H1 (cell line): ENCODE measurements at regions not wholly inside any gene's neighbourhood (a gene's known extent, or its start where the extent isn't known, plus 50 kb on each side); places are given as distances from the start of the nearest gene placed in this dataset.

Source experiments
- CTCF ChIA-PET: fragments of 300-600 bp; sonication (Branson Sonifier 250); formaldehyde crosslinking; loops from one replicate; lab custom pipeline; 2021; ENCODE audit not compliant: partially characterized antibody; lab: Charles Lee
- POLR2A ChIA-PET: fragments of 300-600 bp; sonication (Branson Sonifier 250); formaldehyde crosslinking; loops from one replicate; lab custom pipeline; 2021; ENCODE audit warnings: inconsistent platforms; ENCODE audit not compliant: partially characterized antibody; lab: Charles Lee
- DNase-seq, 2 experiments: peaks; one replicate each; pipeline versions ENCODE4 v3.0.0 to v3.0.0-alpha.2; 2010 to 2022; ENCODE audit warnings: low spot score in 2 of 2, low read depth in 1 of 2, mixed read lengths in 1 of 2
- FAIRE-seq: peaks from 2 replicates; lab custom pipeline; 2011; peaks lifted over from hg19 to GRCh38; lab: Jason Lieb, UNC
- H2AFZ ChIP-seq: 2 replicates; pipeline ENCODE4 v1.8.1; 2012; ENCODE audit warnings: low read length, inconsistent platforms
- H2AK5ac ChIP-seq: 2 replicates; pipeline ENCODE4 v1.6.1; 2013; ENCODE audit warnings: low read depth, low read length
- H2BK120ac ChIP-seq: replicated peaks from 2 replicates; pipeline ENCODE3; 2013; ENCODE audit warnings: low read depth, low read length, inconsistent platforms
- H2BK12ac ChIP-seq: 2 replicates; pipeline ENCODE4 v1.6.1; 2013; ENCODE audit warnings: low read depth, low read length
- H2BK15ac ChIP-seq: 2 replicates; pipeline ENCODE4 v1.6.1; 2013; ENCODE audit warnings: low read length
- H2BK20ac ChIP-seq: 2 replicates; pipeline ENCODE4 v1.6.1; 2013; ENCODE audit warnings: low read length
- H2BK5ac ChIP-seq: 2 replicates; pipeline ENCODE4 v1.6.1; 2013; ENCODE audit warnings: low read depth, low read length
- H3K14ac ChIP-seq: 2 replicates; pipeline ENCODE4 v1.6.1; 2013; ENCODE audit warnings: inconsistent platforms; ENCODE audit not compliant: insufficient read length
- H3K18ac ChIP-seq: 2 replicates; pipeline ENCODE4 v1.6.1; 2013; ENCODE audit warnings: low read length; ENCODE audit errors: extremely low read depth
- H3K23ac ChIP-seq: 2 replicates; pipeline ENCODE4 v1.6.1; 2013; ENCODE audit warnings: inconsistent platforms; ENCODE audit not compliant: insufficient read length
- H3K23me2 ChIP-seq: 2 replicates; pipeline ENCODE4 v1.6.1; 2013; ENCODE audit warnings: low read depth, low read length
- H3K27ac ChIP-seq: 2 replicates; pipeline ENCODE4 v1.6.1; 2011; ENCODE audit warnings: low read depth, low read length, inconsistent platforms
- H3K27me3 ChIP-seq, 4 experiments: replicated peaks in 1 of 4; 1 replicate in 1 of 4; 2 replicates in 3 of 4; pipeline versions ENCODE4 v1.6.1 to v1.8.1; 2011 to 2013; ENCODE audit warnings: low read length in 3 of 4, mild to moderate bottlenecking in 3 of 4, inconsistent platforms in 2 of 4, mixed read lengths in 2 of 4, moderate library complexity in 1 of 4; ENCODE audit not compliant: control insufficient read depth in 3 of 4, insufficient read depth in 3 of 4; ENCODE audit errors: extremely low read depth in 1 of 4
- H3K36me3 ChIP-seq, 4 experiments: 2 replicates each; pipeline versions ENCODE4 v1.6.1 to v1.8.1; 2011 to 2013; ENCODE audit warnings: mild to moderate bottlenecking in 4 of 4, low read length in 3 of 4, moderate library complexity in 2 of 4, control low read depth in 1 of 4, inconsistent platforms in 1 of 4; ENCODE audit not compliant: insufficient read depth in 4 of 4, control insufficient read depth in 2 of 4
- H3K4ac ChIP-seq: replicated peaks from 2 replicates; pipeline ENCODE3; 2013; ENCODE audit warnings: low read length, low read depth, mixed read lengths, inconsistent platforms; ENCODE audit not compliant: insufficient read length
- H3K4me1 ChIP-seq, 4 experiments: replicated peaks in 1 of 4; 1 replicate in 1 of 4; 2 replicates in 3 of 4; pipeline versions ENCODE4 v1.6.1 to v1.8.1; 2011 to 2013; ENCODE audit warnings: low read length in 3 of 4, inconsistent platforms in 2 of 4, mixed read lengths in 1 of 4; ENCODE audit not compliant: insufficient read depth in 4 of 4, control insufficient read depth in 3 of 4
- H3K4me2 ChIP-seq, 2 experiments: 2 replicates each; pipeline versions ENCODE4 v1.6.1 to v1.8.1; 2011 to 2013; ENCODE audit warnings: low read depth in 2 of 2, low read length in 2 of 2, control low read depth in 1 of 2, inconsistent platforms in 1 of 2, mild to moderate bottlenecking in 1 of 2; ENCODE audit not compliant: insufficient read depth in 1 of 2
- H3K4me3 ChIP-seq, 4 experiments: fragments of 200-600, 300-600 bp in 1 of 4; sonication (generic), shearing (Covaris generic), sonication (Bioruptor Twin) in 1 of 4; 2 replicates each; pipeline versions ENCODE4 v1.5.1 to v1.8.1; 2011 to 2016; ENCODE audit warnings: low read length in 4 of 4, low read depth in 3 of 4, control low read depth in 2 of 4, inconsistent platforms in 2 of 4, mild to moderate bottlenecking in 2 of 4, mixed read lengths in 1 of 4, moderate library complexity in 1 of 4; ENCODE audit not compliant: insufficient read depth in 2 of 4; ENCODE audit errors: extremely low read depth in 1 of 4
- H3K56ac ChIP-seq: replicated peaks from 2 replicates; pipeline ENCODE3; 2013; ENCODE audit warnings: low read depth, mild to moderate bottlenecking, mixed read lengths, low read length, inconsistent platforms; ENCODE audit not compliant: insufficient read length
- H3K79me1 ChIP-seq: 2 replicates; pipeline ENCODE4 v1.6.1; 2013; ENCODE audit warnings: low read depth, low read length, control low read depth
- H3K79me2 ChIP-seq, 2 experiments: 2 replicates each; pipeline versions ENCODE4 v1.6.1 to v1.8.1; 2012 to 2013; ENCODE audit warnings: low read length in 2 of 2, mild to moderate bottlenecking in 2 of 2, inconsistent platforms in 1 of 2; ENCODE audit not compliant: insufficient read depth in 2 of 2, control insufficient read depth in 1 of 2
- H3K9ac ChIP-seq, 4 experiments: replicated peaks in 1 of 4; 1 replicate in 1 of 4; 2 replicates in 3 of 4; pipeline versions ENCODE4 v1.6.1 to v1.8.1; 2011 to 2013; ENCODE audit warnings: low read depth in 3 of 4, low read length in 3 of 4, control low read depth in 2 of 4, mild to moderate bottlenecking in 2 of 4, moderate library complexity in 2 of 4, inconsistent platforms in 1 of 4; ENCODE audit errors: extremely low read depth in 1 of 4
- H3K9me3 ChIP-seq, 2 experiments: 2 replicates each; pipeline versions ENCODE4 v1.6.1 to v1.8.1; 2012 to 2013; ENCODE audit warnings: mild to moderate bottlenecking in 2 of 2, moderate library complexity in 2 of 2, control low read depth in 1 of 2, inconsistent platforms in 1 of 2, low read depth in 1 of 2, low read length in 1 of 2, mixed read lengths in 1 of 2; ENCODE audit not compliant: insufficient read depth in 2 of 2
- H4K20me1 ChIP-seq, 2 experiments: replicated peaks in 1 of 2; 2 replicates each; pipeline versions ENCODE3 to v1.8.1; 2011 to 2013; ENCODE audit warnings: inconsistent platforms in 2 of 2, low read length in 2 of 2, mild to moderate bottlenecking in 1 of 2; ENCODE audit not compliant: insufficient read depth in 2 of 2, control insufficient read depth in 1 of 2
- H4K5ac ChIP-seq: 2 replicates; pipeline ENCODE4 v1.6.1; 2013; ENCODE audit warnings: low read length, low read depth, mixed read lengths, inconsistent platforms; ENCODE audit not compliant: insufficient read length
- H4K8ac ChIP-seq: 2 replicates; pipeline ENCODE4 v1.8.0; 2013; ENCODE audit warnings: mild to moderate bottlenecking, moderate library complexity, low read length, inconsistent platforms; ENCODE audit not compliant: insufficient read depth; ENCODE audit errors: extremely low read depth
- H4K91ac ChIP-seq: replicated peaks from 2 replicates; pipeline ENCODE3; 2013; ENCODE audit warnings: low read length, mixed read lengths, inconsistent platforms; ENCODE audit not compliant: insufficient read length
- BCL11A ChIP-seq, 2 experiments: IDR thresholded peaks; one replicate each; pipeline ENCODE4 v1.6.1; 2011; ENCODE audit warnings: low read depth in 2 of 2, low read length in 2 of 2, mild to moderate bottlenecking in 2 of 2
- E2F6 ChIP-seq: IDR thresholded peaks from 2 replicates; pipeline ENCODE4 v1.6.1; 2012; ENCODE audit warnings: inconsistent platforms
- HDAC2 ChIP-seq, 2 experiments: fragments of 300-600 bp in 1 of 2; sonication (generic) in 1 of 2; IDR thresholded peaks; 2 replicates each; pipeline ENCODE4 v1.6.1; 2011 to 2012; ENCODE audit warnings: low read depth in 2 of 2, low read length in 2 of 2, mild to moderate bottlenecking in 2 of 2, moderate library complexity in 2 of 2, borderline replicate concordance in 1 of 2, inconsistent platforms in 1 of 2
- SUZ12 ChIP-seq: fragments of 200-600 bp; sonication (generic); IDR thresholded peaks from 2 replicates; pipeline ENCODE4 v1.6.1; 2012; ENCODE audit warnings: mild to moderate bottlenecking, inconsistent platforms, low read length, moderate library complexity, mixed read lengths
- YY1 ChIP-seq: IDR thresholded peaks from 2 replicates; pipeline ENCODE4 v1.6.1; 2011; ENCODE audit warnings: low read depth, mild to moderate bottlenecking, low read length
- ZNF274 ChIP-seq: IDR thresholded peaks from 2 replicates; pipeline ENCODE4 v1.7.0; 2012; ENCODE audit warnings: low read length, borderline replicate concordance; ENCODE audit errors: extremely low read depth
- WGBS, 2 experiments: shearing (Covaris generic) in 1 of 2; methylation state at CpG; one replicate each; pipeline versions ENCODE4 v1.1.6 to v1.1.7; 2013 to 2015; ENCODE audit warnings: low lambda C conversion rate in 2 of 2, mixed read lengths in 2 of 2, inconsistent platforms in 1 of 2, low coverage in 1 of 2, missing lambda C conversion rate in 1 of 2; ENCODE audit not compliant: insufficient replicate concordance in 2 of 2, insufficient coverage in 1 of 2, insufficient read length in 1 of 2; ENCODE audit errors: extremely low coverage in 1 of 2, missing lambda C conversion rate in 1 of 2; 5-methylcytosine and 5-hydroxymethylcytosine counted together
- TF ChIP-seq, protein P1 (sequence below): IDR thresholded peaks from 2 replicates; pipeline ENCODE4 v1.6.1; 2012; ENCODE audit warnings: low read length, inconsistent platforms

- Histone ChIP-seq H3K4ac (no peak overlapping the region), H3K14ac (no peak overlapping the region), H3K4me2 (no peak overlapping the region), H3K18ac (no peak overlapping the region), H2BK5ac (no peak overlapping the region), H4K91ac (no peak overlapping the region), H2BK120ac (no peak overlapping the region), H3K9ac (no peak overlapping the region), H3K56ac (no peak overlapping the region), H2BK12ac (no peak overlapping the region), H3K4me1 (peaks cover 0 to 12% (median 4%) of the 10 kb centered on the region in 4 experiments; a peak in 3 of 7 replicates), H4K20me1 (peaks cover 0 to 6% of the 10 kb centered on the region in 2 experiments), H3K27ac (no peak overlapping the region), H3K27me3 (peaks cover 0 to 2% (median 0%) of the 10 kb centered on the region in 4 experiments; a peak in 1 of 7 replicates), H3K9me3 (no peaks in the 10 kb centered on the region), H3K4me3 (no peak overlapping the region), H3K23ac (no peak overlapping the region), H4K5ac (no peak overlapping the region), H3K23me2 (peaks cover 7% of the 10 kb centered on the region; the same call in 1 of the 2 replicates), H3K79me2 (no peaks in the 10 kb centered on the region), H4K8ac (no peak overlapping the region), H2BK20ac (no peak overlapping the region), H3K36me3 (no peaks in the 10 kb centered on the region), H3K79me1 (no peaks in the 10 kb centered on the region), H2BK15ac (0 out of 2 replicates have a peak overlapping the region, but pooled peaks have one; percentile 14), H2AK5ac (no peak overlapping the region), H2AFZ (no peak overlapping the region)
- ChIA-PET CTCF (interaction anchor here (0.7 to 1.6 kb wide), 3 partner anchors 9 to 336 kb away, joined by 3 to 5 read pairs (median 3); no protein-coding TSS in a partner anchor), POLR2A (interaction anchor here (0.6 kb wide), 1 partner anchor 9 kb away, joined by 3 read pairs; no protein-coding TSS in a partner anchor)
- WGBS, 2 experiments, result 93% methylated on average over 18 of the region's 21 CpGs; no CpG with 5 or more reads in 1 of the 2 experiments
- DNase-seq (peak in 1 of 2 experiments; percentile 37), FAIRE-seq (no peak)
- TF ChIP-seq SUZ12, result no peak
- TF ChIP-seq HDAC2 (IDR thresholded peaks at IDR 0.05; ENCODE audit: borderline replicate concordance in 1 of 2, low read depth in 2 of 2, low read length in 2 of 2), result no peak
- TF ChIP-seq ZNF274, result no peak
- TF ChIP-seq, protein P1, sequence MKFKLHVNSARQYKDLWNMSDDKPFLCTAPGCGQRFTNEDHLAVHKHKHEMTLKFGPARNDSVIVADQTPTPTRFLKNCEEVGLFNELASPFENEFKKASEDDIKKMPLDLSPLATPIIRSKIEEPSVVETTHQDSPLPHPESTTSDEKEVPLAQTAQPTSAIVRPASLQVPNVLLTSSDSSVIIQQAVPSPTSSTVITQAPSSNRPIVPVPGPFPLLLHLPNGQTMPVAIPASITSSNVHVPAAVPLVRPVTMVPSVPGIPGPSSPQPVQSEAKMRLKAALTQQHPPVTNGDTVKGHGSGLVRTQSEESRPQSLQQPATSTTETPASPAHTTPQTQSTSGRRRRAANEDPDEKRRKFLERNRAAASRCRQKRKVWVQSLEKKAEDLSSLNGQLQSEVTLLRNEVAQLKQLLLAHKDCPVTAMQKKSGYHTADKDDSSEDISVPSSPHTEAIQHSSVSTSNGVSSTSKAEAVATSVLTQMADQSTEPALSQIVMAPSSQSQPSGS, result no peak
- no peak for TF ChIP-seq E2F6
- no peak for TF ChIP-seq BCL11A (IDR thresholded peaks at IDR 0.05; ENCODE audit: low read depth in 2 of 2, low read length in 2 of 2)
- TF ChIP-seq YY1, result no peak
Observed at GRCh38 chr16:49012961-49013726, 268.5 kb downstream of the CBLN1 start.
